Adrenal gland (tissue), 9 donors: ENCODE measurements at regions not wholly inside any gene's neighbourhood (a gene's known extent, or its start where the extent isn't known, plus 50 kb on each side); places are given as distances from the start of the nearest gene placed in this dataset.

Experiments
- DNase-seq, 7 donors: peaks; one replicate each; pipeline ENCODE4 v3.0.0-alpha.2; 2019 to 2020
- H3K27ac ChIP-seq, 5 donors: fragments of 200-600 bp; sonication (generic) in 4 of 5; 1 replicate in 3 of 5; 2 replicates in 2 of 5; pipeline versions ENCODE4 v1.5.1 to v1.8.0; 2016 to 2020; ENCODE audit warnings: mild to moderate bottlenecking in 1 of 5
- H3K27me3 ChIP-seq: fragments of 200-600 bp; 2 replicates; pipeline ENCODE4 v1.8.0; 2021
- H3K36me3 ChIP-seq, 2 donors: fragments of 200-600 bp; replicated peaks in 1 of 2; 1 replicate in 1 of 2; 2 replicates in 1 of 2; pipeline versions ENCODE4 v1.5.1 to v1.8.0; 2018 to 2022
- H3K4me1 ChIP-seq, 2 donors: fragments of 200-600 bp; replicated peaks in 1 of 2; 1 replicate in 1 of 2; 2 replicates in 1 of 2; pipeline versions ENCODE4 v1.5.1 to v1.8.0; 2018 to 2021
- H3K4me3 ChIP-seq, 4 donors: fragments of 200-600 bp; sonication (generic) in 3 of 4; one replicate each; pipeline ENCODE4 v1.5.1; 2016 to 2018
- H3K9me3 ChIP-seq, 3 donors: fragments of 200-600 bp; sonication (generic) in 1 of 3; replicated peaks in 1 of 3; 1 replicate in 2 of 3; 2 replicates in 1 of 3; pipeline versions ENCODE4 v1.5.1 to v1.8.0; 2016 to 2021
- POLR2A ChIP-seq, 2 donors: fragments of 450-650 bp; IDR thresholded peaks; one replicate each; pipeline ENCODE4 v1.6.1; 2017; ENCODE audit warnings: antibody characterized with exemption in 2 of 2, mild to moderate bottlenecking in 2 of 2, moderate library complexity in 1 of 2
- WGBS, 4 donors: extraction: QIAGEN DNeasy Blood & Tissue Kit in 2 of 4; methylation state at CpG; one replicate each; pipeline versions ENCODE4 v1.1.5 to v1.1.7; 2013 to 2017; 5-methylcytosine and 5-hydroxymethylcytosine counted together
- intact Hi-C, 2 donors: fragments of 100-400 bp; cut with DNase I; formaldehyde crosslinking; loops; one replicate each; pipeline versions ENCODE4 v1.14.1 to v1.15.0; 2022 to 2023
- TF ChIP-seq, protein P1 (sequence below), 6 experiments: fragments of 450-650 bp in 4 of 6; fragments of 200-600 bp in 2 of 6; sonication (generic) in 1 of 6; IDR thresholded peaks; 1 replicate in 5 of 6; 2 replicates in 1 of 6; pipeline versions ENCODE4 v1.5.1 to v1.8.0; 2016 to 2021; ENCODE audit warnings: antibody characterized with exemption in 6 of 6, mild to moderate bottlenecking in 2 of 6, moderate library complexity in 1 of 6
- donor health status: healthy with polysubstance abuse.
- donor health status: Bipolar disorder and iron deficiency.
- donor health status: DM: yes; HTN: yes; CAD: no.
- donor health status: DM: no; HTN: no; CAD: no.
- donor health status: DM: no; HTN: no; CAD: no.

GRCh38 chr1:218526198-218526580 is 181.1 kb downstream of the TGFB2 start:
- Histone ChIP-seq H3K27ac (no peak overlapping the region), H3K36me3 (no peaks in the 10 kb centered on the region), H3K4me3 (no peak overlapping the region), H3K9me3 (no peaks in the 10 kb centered on the region), H3K4me1 (no peaks in the 10 kb centered on the region), H3K27me3 (no peaks in the 10 kb centered on the region)
- TF ChIP-seq, protein P1, sequence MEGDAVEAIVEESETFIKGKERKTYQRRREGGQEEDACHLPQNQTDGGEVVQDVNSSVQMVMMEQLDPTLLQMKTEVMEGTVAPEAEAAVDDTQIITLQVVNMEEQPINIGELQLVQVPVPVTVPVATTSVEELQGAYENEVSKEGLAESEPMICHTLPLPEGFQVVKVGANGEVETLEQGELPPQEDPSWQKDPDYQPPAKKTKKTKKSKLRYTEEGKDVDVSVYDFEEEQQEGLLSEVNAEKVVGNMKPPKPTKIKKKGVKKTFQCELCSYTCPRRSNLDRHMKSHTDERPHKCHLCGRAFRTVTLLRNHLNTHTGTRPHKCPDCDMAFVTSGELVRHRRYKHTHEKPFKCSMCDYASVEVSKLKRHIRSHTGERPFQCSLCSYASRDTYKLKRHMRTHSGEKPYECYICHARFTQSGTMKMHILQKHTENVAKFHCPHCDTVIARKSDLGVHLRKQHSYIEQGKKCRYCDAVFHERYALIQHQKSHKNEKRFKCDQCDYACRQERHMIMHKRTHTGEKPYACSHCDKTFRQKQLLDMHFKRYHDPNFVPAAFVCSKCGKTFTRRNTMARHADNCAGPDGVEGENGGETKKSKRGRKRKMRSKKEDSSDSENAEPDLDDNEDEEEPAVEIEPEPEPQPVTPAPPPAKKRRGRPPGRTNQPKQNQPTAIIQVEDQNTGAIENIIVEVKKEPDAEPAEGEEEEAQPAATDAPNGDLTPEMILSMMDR (IDR thresholded peaks at IDR 0.05) = no peak
- no peak for TF ChIP-seq POLR2A (IDR thresholded peaks at IDR 0.05)
- DNase-seq = no peak
- 71 to 77% (median 74%) methylated on average over 1 of the region's 1 CpG for WGBS, 4 donors
- intact Hi-C loops = no loop called here

DNA sequence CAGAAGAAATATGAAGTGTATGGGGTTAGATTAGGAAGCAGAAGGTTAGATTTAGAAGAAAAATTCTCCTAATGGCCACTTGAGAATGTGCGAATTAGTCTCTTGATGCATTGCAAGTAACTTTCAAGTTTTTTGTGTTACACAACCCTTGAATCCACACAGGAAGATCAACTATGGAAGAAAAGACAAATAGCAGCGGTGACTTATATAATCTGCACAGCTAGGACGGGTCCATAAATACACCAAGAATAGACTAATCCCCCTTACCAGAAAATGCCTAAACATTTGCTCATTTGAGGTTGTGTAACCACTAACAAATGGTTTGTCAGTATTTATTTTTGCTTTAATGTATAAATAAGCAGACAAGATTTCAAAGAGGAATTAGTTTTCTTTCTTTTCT is 182.6 kb downstream of the TGFB2 start:
- Histone ChIP-seq H3K36me3 (no peaks in the 10 kb centered on the region), H3K4me1 (no peaks in the 10 kb centered on the region), H3K27ac (no peak overlapping the region), H3K4me3 (no peak overlapping the region), H3K27me3 (no peaks in the 10 kb centered on the region), H3K9me3 (no peaks in the 10 kb centered on the region)
- 84 to 91% (median 89%) methylated on average over 3 of the region's 3 CpGs for WGBS, 4 donors
- intact Hi-C loops = no loop called here
- TF ChIP-seq POLR2A (IDR thresholded peaks at IDR 0.05) = no peak
- TF ChIP-seq, protein P1 (IDR thresholded peaks at IDR 0.05) = no peak
- DNase-seq = no peak

- Histone ChIP-seq H3K4me1 (no peaks in the 10 kb centered on the region), H3K27ac (no peak overlapping the region), H3K36me3 (no peaks in the 10 kb centered on the region), H3K9me3 (no peaks in the 10 kb centered on the region), H3K4me3 (no peak overlapping the region), H3K27me3 (no peaks in the 10 kb centered on the region)
- intact Hi-C loops = no loop called here
- DNase-seq = no peak
- WGBS, 4 donors = 65 to 78% (median 68%) methylated on average over 6 of the region's 6 CpGs
- no peak for TF ChIP-seq POLR2A (IDR thresholded peaks at IDR 0.05)
- TF ChIP-seq, protein P1 (IDR thresholded peaks at IDR 0.05) = no peak
Observed at GRCh38 chr1:218529646-218530300, 184.6 kb downstream of the TGFB2 start.

DNA sequence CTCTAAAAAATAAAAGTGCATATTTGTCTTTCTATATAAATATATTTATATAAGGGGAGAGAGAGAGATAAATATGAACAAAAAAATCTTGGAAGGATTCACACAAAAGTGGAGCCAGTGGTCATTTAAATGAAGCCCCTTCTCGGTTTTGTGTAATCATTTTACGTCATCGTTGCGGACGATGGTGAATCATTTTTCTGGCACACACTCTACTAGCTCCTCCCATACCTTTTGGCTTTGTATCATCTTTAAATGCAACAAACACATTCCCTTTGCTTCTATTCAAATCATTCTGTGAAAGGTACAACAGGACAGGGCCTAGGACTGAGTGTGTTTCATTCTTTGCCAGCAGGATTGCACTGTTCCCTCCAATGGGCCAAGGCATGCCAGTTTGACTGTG is 186.8 kb downstream of the TGFB2 start:
- H3K4me1 ChIP-seq = no peaks in the 10 kb centered on the region
- no peak overlapping the region for H3K4me3 ChIP-seq
- no peak for TF ChIP-seq POLR2A (IDR thresholded peaks at IDR 0.05)
- TF ChIP-seq, protein P1 (IDR thresholded peaks at IDR 0.05) = no peak
- 85 to 88% (median 86%) methylated on average over 5 of the region's 5 CpGs for WGBS, 4 donors
- no peaks in the 10 kb centered on the region for H3K27me3 ChIP-seq
- H3K9me3 ChIP-seq = no peaks in the 10 kb centered on the region
- intact Hi-C loops = no loop called here
- no peaks in the 10 kb centered on the region for H3K36me3 ChIP-seq
- H3K27ac ChIP-seq = no peak overlapping the region
- DNase-seq = no peak
